Glomerular visceral epithelial cell (primary cell): ENCODE measurements at regions not wholly inside any gene's neighbourhood (a gene's known extent, or its start where the extent isn't known, plus 50 kb on each side); places are given as distances from the start of the nearest gene placed in this dataset.
"Not testable (repeated sequence)": the region's sequence is repeated elsewhere in the genome, so short reads cannot be mapped to it uniquely, and the experiment has no call there.

Experiments
- DNase-seq: peaks from one replicate; pipeline ENCODE4 v3.0.0-alpha.2; 2016; ENCODE audit errors: extremely low spot score

- DNase-seq = no peak
These were observed 200.5 kb upstream of the POT1 start for GRCh38 chr7:125130173-125130572.

- no peak for DNase-seq
These were observed 197.7 kb upstream of the POT1 start for GRCh38 chr7:125127304-125127703.

GRCh38 chr7:125126376-125126775 lies 196.8 kb upstream of the POT1 start:
- no peak for DNase-seq

GRCh38 chr7:125125315-125125714 lies 195.7 kb upstream of the POT1 start:
- no peak for DNase-seq

- DNase-seq = no peak
These were observed 192.5 kb upstream of the POT1 start for GRCh38 chr7:125122173-125122572.

- no peak for DNase-seq
These were observed 190.0 kb upstream of the POT1 start for GRCh38 chr7:125119559-125120115.

- DNase-seq = no peak
These were observed 188.8 kb upstream of the POT1 start for GRCh38 chr7:125118444-125118843.

- no peak for DNase-seq
These were observed 183.2 kb upstream of the POT1 start for GRCh38 chr7:125112850-125113249.

- no peak for DNase-seq
These were observed 169.9 kb upstream of the POT1 start for GRCh38 chr7:125099519-125099918.

GRCh38 chr7:125098377-125098970 lies 168.8 kb upstream of the POT1 start:
- DNase-seq = no peak

GRCh38 chr7:125090596-125090995 lies 161.0 kb upstream of the POT1 start:
- peak; percentile 2 for DNase-seq

GRCh38 chr7:125089171-125089570 lies 159.5 kb upstream of the POT1 start:
- DNase-seq = no peak

GRCh38 chr7:125088555-125088954 lies 158.9 kb upstream of the POT1 start:
- DNase-seq = no peak

- no peak for DNase-seq
These were observed 155.5 kb upstream of the POT1 start for GRCh38 chr7:125085084-125085483.

GRCh38 chr7:125084196-125084595 lies 154.6 kb upstream of the POT1 start:
- no peak for DNase-seq

- DNase-seq = no peak
These were observed 144.5 kb upstream of the POT1 start for GRCh38 chr7:125074141-125074540.

GRCh38 chr7:125065546-125065945 lies 135.9 kb upstream of the POT1 start:
- no peak for DNase-seq

- DNase-seq = no peak
These were observed 135.4 kb upstream of the POT1 start for GRCh38 chr7:125065001-125065400.

GRCh38 chr7:125061776-125062397 lies 132.3 kb upstream of the POT1 start:
- peak; percentile 53 for DNase-seq

GRCh38 chr7:125061083-125061745 lies 131.6 kb upstream of the POT1 start:
- DNase-seq = not testable (repeated sequence)

GRCh38 chr7:125059861-125060456 lies 130.3 kb upstream of the POT1 start:
- peak; percentile 0 for DNase-seq

GRCh38 chr7:125057963-125058362 lies 128.3 kb upstream of the POT1 start:
- DNase-seq = no peak

GRCh38 chr7:125055376-125055775 lies 125.8 kb upstream of the POT1 start:
- DNase-seq = no peak
